NCI-H774 (cell line): ENCODE measurements at regions not wholly inside any gene's neighbourhood (a gene's known extent, or its start where the extent isn't known, plus 50 kb on each side); places are given as distances from the start of the nearest gene placed in this dataset.

Experiments used
- DNase-seq: peaks from one replicate; lab custom pipeline; 2025; lab: John Stamatoyannopoulos, UW

DNA sequence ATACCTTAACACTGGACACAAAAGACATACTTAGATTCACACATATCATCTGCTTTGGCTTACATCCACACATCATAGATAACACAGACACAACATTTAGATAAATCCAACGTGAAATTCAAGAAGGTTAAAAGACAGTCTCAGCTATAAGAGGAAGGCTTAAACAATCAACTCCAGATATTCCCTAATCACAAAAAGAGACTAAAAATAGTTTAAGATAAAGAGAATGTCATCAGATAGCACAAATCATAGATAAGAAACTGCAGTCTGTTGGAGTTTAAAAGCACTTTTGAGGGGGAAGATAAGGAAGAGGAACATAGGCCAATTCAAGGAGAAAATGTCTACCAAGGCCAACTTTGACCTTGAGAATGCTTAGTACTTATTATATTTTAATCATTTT lies 504.8 kb downstream of the JRKL start:
- DNase-seq: no peak

DNA sequence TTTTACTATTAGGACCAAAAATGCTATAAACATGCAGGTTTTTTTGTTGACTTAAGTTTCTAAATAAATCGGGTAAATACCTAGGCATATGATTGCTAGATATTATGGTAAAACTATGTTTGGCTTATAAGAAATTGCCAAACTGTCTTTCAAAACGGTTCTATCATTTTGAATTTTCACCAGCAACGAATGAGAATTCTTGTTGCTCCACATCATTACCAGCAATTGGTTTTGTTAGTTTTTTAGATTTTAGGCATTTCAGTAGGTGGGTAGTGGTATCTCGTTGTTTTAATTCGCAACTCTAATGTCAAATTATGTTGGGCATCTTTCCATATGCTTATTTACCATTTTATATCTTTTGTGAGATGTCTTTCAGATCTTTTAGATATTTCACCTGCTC lies 510.2 kb downstream of the JRKL start:
- DNase-seq: no peak

DNA sequence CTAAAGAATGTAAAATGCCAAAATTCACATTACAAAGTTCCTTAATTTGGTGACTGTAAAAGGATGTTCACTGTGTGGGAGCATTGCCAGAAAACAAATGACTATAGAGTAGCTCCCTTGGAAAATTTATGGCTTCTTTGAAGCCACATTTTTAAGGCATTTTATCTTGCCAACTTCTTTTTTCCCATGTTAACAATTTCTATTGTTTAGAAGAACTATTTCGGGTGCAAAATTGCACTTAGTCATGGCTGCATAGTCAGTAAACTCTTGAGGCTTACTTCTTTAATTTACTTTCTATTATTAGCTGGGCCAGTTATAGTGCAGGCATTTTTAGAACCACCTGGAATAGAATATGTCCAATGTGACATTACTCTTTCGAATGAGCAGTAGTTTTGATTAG lies 515.3 kb downstream of the JRKL start:
- no peak for DNase-seq

DNA sequence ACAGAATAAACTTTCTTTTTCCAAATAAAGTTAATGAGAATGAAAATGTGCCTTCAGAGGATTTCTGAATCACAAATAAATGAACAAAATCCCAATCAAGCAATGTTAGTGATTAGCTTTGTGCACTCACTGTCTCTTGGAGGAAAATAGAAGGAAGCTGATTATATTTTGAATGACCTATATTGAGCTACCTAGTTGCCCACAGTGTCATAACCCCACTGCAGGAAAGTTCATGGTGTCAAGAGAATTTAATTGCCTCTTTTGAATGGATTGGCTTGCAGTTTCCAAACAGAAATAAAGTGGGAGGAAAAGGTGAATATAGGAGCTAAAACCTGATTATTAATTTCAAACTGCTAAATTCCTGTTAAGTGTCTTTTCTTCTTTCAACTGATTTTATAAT lies 515.9 kb downstream of the JRKL start:
- DNase-seq: no peak

DNA sequence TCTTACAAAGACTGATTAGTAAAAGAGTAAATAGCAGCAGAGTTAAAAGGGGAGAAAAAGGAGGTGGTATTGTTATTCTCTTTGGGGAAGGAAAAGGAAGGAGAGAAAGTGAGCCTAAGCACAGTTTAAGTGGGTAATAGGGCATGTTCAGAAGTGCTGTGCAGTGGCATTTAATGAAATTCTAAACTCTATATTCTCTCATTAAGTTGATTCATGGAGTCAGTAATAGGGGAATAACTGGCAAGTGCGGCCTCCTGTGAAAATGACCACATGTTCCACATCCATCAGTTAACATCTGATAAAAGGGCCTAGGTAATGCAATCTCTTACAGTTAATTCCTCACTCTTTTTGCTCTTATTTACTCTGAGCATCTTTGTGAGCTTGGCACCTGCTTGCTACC lies 516.7 kb downstream of the JRKL start:
- DNase-seq: no peak

DNA sequence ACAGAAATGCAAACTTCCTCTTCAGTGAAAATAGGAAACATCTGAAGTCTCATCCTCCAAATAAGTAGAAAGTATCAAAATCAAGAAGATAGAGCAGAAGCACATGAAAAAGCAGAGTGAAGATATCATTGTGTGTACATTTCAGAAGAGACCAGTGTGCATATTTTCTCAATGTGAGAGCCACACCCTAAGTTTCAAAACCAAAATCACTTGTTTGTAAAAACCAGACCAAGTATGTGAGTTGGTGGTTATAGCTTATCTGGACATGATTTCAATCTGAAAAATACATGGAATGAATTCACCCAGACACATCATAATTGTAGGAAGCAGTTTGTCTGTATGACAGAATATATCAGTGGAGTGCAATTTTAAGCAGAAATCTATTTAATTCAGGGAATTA lies 536.0 kb downstream of the JRKL start:
- no peak for DNase-seq

DNA sequence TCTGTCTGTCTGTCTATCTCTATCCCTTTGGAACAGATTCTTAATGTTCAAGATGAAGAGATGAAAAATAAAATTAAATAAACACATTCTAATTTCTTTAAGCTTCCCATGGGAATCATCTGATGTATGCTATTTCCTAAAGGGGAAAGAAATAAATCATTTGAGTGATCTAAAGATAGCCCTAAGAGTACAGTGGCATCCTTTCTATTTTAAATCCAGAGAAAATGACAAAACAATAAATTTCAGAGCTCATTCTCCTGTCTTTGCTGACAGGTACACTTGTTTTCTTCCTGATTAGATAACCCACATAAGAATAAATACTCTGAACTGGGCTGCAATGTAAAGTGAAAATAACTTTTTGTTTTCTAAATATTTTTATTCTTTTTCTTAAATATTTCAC lies 550.4 kb downstream of the JRKL start:
- no peak for DNase-seq

DNA sequence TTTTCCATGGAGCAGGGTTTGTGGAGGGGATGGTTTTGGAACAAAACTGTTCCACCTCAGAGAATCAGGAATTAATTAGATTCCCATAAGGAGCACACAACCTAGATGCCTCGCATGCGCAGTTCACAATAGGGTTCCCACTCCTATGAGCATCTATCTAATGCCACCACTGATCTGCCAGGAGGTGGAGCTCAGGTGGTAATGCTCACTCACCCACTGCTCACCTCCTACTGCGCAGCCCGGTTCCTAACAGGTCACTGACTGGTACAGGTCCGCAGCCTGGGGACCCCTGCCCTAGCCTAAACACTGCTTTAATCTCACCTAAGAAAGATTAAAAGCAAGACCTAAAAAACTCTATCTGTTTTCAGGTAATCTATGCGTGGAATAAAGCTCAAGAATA lies 553.0 kb downstream of the JRKL start:
- no peak for DNase-seq

DNA sequence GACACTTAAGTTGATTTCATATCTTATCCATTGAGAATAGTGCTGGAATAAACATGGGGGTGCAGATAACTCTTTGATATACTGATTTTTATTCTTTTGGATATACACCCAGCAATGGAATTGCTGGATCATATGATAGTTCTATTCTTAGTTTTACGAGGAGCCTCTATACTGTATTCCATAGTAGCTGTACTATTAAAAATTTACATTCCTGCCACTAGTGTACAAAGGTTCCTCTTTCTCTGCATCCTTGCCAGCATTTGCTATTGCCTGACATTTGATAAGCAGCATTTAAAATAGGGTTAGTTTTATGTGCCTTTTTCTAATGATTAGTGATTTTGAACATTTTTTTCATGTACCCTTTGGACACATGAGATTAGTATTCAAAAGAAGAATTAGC lies 554.2 kb downstream of the JRKL start:
- DNase-seq: no peak

DNA sequence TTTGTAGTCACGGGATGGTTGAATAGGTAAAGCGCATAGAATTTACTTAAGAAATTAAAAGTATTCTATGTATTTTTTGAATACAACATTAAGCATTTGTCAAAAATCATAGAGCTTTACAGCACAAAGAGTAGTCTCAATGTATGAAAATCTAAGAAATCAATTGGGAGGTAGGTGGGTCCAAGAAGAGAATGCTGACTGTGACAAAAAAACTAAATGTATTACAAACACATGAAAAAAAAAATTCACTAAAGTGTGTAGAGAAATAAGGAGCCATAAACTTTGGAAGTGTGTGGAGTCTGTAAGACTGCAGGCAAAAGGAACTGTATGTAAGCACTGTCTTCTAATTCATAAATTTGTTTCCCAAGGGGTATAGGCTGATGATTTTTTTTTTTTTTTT lies 558.3 kb downstream of the JRKL start:
- no peak for DNase-seq

DNA sequence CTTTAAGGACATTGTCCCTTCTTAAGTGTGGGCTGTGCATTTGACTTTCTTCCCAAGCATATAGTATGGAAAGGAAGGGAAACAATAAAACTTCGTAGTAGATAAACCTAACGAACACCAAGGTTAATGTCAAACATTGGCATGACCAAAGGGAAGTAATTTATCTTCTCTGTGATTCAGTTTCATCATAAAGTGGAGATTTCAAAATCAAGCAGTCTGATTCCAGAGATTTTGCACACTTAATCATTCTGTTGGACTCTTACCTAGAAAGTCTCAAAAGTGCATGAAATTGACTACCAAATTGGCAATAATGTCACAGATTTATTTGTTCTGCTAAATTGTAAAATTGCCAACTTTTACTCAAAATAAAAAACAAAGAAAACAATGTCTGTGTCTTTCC lies 559.7 kb downstream of the JRKL start:
- no peak for DNase-seq

DNA sequence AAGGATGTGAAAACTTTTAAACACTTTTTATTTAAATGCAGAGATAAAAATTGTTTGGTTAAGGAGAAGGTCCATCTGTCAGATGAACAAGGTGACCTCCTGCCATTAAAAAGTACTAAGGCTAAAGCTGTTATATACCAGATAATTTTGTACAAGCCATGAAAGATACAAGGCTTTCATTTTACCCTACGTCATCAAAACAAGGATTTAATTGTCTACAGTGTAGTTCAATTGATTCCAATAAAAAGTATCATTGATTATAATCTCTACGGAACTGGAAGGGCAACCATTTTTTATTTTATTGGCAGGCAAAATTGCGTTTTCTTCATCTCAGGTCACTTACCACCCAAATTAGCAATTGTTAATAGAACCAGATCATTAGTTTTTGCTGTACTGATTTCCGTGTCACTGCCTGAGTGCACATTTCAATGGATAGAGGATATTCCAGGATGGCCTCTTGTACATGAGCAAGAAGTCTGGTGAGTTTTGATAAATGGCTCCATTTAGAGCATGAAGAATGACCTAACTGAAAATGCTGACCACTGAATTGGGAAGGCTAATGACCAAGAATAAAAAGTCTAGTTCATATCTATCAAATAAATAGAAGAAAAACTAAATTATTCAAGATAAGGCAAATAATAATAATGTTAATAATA lies 564.9 kb downstream of the JRKL start:
- DNase-seq: no peak

DNA sequence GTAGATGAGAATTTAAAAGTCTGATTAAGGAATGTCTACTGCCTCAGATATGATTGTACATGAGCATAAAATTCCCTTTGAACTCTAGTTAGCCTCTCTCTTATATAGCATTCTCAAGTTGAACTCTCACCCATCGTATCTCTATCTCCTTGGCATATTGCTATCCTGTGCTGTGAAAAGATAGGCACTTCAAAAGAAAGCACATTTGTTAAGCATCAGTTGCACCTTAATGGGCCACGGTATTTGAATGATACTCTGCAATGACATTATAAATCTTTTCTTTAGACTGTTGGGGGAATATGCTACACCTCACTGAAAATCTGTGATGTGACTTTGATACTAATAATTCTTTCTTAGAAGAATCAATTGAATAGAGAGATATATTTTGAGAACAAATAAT lies 570.7 kb downstream of the JRKL start:
- DNase-seq: no peak

DNA sequence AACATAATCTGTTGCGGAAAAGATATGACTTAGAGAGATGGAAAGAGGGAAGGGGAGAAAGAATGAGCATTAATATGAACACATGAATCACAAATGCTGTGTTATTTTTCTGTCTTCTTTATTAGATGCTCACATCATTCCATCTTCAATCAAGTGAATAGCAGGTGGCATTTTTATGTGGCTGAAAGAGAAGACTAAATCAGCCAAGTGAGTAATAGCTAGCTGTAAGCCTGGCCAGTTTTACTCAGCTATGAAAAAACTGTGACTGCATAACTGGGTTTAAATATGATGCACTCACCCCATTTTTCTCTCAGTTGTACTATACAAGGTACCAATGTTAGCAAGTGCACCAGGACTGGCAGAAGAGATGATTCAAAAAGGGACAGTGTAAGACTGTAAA lies 571.1 kb downstream of the JRKL start:
- no peak for DNase-seq

DNA sequence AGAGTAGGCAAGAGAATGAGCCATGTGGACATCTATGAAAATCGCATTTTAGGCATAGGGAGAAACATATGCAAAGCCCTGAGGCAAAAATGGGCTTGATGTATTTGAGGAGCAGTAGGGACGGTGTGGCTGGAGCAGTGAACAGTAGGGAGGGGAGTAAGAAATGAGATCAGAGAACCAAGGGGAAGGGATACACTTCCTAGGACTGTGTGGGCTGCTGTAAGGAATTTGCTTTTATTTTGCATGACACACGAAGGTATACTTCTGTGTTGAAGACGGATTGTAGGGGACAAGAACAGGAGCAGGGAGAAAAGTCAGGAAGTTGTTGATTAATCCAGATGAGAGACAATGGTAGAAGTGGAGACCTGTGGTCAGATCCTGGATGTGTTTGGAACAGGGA lies 572.1 kb downstream of the JRKL start:
- no peak for DNase-seq

DNA sequence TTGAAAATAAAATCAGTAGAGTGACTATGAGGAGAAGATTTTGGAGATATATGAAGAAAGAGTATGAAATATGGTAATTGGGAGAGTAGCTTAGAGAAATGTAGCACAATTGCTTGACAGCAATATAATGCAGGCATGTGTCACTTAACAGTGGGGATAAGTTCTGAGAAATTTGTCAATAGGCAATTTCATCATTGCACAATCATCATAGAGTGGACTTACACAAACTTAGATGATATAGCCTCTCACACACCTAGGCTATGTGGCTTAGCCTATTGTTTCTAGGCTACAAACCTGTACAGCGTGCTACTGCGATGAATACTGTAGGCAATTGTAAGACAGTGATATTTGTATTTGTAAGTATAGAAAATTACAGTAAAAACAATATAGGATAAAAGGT lies 573.6 kb downstream of the JRKL start:
- DNase-seq: no peak

DNA sequence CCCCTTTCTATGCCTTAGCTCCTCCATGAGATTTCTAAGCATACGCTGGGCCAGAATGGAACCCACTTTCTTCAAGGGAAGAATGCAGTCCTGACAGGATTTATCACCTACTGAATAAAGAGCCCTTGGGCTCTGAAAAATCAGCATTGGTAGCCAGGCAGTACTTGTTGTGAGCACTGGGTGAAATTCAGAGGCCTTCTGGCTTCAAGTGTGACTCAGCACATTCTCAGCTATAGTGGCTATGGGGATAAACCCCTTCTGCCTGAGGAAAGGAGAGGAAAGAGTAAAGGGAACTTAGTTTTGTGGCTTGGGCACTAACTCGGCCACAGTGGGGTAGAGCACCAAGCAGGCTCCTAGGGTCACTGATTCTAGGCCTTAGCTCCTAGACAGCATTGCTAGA lies 574.8 kb downstream of the JRKL start:
- DNase-seq: no peak

DNA sequence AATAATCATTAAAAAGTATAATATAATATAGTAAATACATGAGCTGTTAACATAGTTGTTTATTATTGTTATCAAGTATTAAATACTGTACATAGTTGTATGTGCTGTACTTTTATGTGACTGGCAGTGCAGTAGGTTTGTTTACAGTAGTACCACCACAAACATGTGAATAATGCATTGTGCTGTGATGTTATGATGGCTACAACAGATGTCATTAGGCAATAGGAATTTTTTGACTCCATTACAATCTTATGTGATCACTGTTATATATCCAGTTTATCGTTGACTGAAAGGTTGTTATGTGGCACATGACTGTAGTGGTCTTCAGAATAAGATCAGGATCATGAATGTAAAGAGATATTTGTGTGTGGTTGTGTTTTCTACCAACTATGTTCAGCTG lies 577.8 kb downstream of the JRKL start:
- no peak for DNase-seq

DNA sequence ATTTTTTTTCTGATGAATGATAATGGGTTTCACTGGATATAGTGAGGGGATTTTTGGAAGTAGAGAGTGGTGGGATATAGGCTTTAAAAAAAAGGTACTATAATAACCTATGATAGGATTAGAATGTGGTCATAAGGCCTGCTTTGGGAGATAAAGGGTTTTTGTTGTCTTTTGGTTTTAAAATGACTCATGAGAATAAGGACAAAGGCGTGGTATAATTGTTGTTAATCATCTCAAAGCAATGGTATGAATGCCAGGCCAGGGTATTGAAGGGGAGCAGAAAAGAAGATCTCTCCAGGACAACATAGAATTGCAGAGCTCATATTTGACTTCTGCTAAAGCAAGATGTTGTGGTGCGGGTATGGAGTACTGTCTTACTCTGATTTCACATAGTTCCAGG lies 579.4 kb downstream of the JRKL start:
- DNase-seq: no peak

DNA sequence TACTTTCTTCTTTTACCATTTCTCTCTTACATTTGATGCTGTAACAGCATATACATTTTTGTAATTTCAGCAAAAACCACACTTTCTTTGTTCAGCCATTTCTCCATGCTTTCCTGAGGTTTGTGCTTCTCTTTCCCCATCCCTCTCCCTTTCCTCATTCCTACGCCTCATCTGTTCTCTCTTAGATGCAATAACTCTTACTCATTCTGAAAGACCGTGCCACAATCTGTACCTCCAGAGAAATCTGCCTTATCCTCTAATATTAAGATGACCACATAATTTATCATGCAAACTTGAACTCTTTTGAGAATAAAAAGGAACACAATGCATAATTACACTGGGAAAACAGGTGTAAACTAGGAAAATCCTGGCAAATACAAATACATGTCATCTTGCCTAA lies 588.9 kb downstream of the JRKL start:
- DNase-seq: no peak

DNA sequence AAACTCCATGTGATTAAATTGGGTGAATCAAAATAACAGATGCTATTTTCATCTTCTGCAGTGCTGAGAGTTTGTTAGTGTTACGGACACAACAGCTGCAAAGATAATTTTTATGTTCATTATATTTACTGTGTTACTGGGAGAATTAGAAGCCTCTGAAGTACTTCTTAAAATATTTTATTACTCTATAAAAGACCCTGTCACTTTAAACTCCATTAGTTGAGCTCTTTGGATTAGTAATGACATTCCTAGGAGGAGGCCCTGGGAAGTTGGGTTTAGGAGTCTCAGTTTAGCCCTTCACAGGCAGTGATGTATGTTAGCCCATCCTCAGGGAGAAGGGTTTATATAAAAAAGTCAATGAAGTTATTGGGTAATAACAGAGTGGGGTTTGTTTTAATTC lies 596.7 kb downstream of the JRKL start:
- DNase-seq: no peak

DNA sequence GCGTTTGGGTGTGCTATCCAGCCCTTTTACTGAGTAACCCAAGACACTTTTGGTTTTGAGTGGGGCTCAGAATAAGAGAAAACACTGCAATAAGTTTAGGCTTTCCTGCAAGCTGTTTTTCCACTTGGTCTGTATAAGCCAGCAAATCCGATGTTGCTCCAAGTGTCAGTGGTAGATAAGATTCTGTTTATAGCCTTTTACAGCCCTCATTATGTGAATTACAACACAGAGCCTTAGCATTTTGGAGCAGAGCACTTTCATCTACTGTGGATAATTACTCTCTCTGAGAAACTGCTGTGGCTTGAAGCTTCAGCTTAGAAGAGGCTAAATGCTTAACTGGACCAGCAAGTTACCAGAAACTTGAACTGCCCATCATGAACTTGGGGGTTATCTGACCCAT lies 601.1 kb downstream of the JRKL start:
- DNase-seq: no peak

DNA sequence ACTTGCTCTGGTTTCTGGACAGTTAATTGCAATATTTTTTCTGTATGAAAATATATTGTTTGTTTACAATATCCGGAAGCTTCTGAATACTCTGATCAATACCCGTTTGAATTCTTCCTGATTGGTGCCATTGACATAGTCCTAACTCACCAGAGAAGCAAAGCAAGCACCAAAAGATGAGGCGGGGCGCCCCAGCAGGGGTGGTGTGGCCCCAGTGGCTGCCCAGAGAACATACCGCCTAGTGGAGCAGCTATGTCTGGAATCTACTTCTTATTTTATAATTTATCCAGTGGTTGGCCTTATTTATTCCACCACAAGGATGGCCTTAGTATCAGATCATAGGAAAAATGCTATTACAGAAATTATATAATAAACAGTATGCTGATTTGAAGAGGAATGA lies 610.7 kb downstream of the JRKL start:
- DNase-seq: no peak

DNA sequence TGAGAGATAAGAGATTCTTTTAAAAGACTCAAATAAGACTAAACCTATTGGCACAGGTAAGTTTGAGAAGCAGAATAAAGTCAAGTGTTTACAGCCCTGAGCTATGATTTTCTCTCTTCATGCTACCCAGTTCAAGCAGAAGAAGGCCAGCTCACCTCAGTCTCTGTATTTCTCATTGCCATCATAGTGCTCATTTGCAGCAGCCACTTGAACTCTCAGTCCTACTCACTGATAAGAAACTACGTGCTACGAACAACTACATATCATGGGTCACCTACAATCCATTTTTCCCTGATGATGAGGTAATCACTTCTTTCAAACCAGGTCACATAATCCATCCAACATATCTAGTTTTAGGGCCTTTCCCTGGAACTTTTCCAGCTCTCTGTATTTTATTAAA lies 617.5 kb downstream of the JRKL start:
- no peak for DNase-seq

DNA sequence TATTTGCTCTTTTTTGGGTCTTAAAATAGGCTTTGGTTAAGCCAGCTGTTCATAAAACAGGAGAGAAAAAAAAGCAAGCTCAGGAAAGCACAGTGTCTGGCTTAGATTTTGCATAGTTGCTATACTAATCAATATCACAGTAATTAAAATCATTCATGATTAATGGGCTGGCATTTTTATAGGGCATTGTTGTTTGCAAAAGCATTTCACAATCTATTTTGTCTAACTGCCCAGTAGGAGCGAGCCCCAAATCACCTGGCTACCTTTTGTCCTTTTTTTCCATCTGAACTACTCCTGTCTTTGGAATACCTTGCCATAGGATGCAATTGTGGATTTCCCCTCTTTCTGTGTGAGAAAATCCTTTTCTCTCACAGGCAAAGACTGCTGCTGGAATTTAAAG lies 619.8 kb downstream of the JRKL start:
- no peak for DNase-seq
